ENCODE measurements at regions not wholly inside any gene's neighbourhood (a gene's known extent, or its start where the extent isn't known, plus 50 kb on each side); places are given as distances from the start of the nearest gene placed in this dataset.

DNA sequence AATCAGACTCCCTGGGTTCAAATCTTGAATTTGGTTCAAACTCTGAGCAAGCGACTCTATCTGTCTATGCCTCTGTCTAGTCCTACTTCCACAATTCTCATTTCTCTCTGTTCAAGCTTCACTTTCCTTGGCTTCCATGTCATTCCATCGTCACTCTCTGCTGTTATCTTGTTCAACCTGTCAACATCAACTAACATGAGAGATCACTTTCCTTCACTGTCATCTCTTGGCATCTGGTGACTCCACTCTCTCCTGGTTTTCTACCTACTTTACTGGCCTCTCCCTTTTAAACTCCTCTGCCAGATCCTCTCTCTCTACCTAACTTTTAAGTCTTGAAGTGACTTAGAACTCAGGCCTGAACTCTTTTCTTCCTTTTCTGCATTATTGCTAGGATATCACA lies 240.2 kb downstream of the BCAT1 start:
- TF ChIP-seq, protein P1, sequence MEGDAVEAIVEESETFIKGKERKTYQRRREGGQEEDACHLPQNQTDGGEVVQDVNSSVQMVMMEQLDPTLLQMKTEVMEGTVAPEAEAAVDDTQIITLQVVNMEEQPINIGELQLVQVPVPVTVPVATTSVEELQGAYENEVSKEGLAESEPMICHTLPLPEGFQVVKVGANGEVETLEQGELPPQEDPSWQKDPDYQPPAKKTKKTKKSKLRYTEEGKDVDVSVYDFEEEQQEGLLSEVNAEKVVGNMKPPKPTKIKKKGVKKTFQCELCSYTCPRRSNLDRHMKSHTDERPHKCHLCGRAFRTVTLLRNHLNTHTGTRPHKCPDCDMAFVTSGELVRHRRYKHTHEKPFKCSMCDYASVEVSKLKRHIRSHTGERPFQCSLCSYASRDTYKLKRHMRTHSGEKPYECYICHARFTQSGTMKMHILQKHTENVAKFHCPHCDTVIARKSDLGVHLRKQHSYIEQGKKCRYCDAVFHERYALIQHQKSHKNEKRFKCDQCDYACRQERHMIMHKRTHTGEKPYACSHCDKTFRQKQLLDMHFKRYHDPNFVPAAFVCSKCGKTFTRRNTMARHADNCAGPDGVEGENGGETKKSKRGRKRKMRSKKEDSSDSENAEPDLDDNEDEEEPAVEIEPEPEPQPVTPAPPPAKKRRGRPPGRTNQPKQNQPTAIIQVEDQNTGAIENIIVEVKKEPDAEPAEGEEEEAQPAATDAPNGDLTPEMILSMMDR (IDR thresholded peaks at IDR 0.05; ENCODE audit: low read length): no peak
- no peak for TF ChIP-seq EZH2 (IDR thresholded peaks at IDR 0.05; ENCODE audit: borderline replicate concordance, low read length)
